ENCODE measurements at regions not wholly inside any gene's neighbourhood (a gene's known extent, or its start where the extent isn't known, plus 50 kb on each side); places are given as distances from the start of the nearest gene placed in this dataset.

DNA sequence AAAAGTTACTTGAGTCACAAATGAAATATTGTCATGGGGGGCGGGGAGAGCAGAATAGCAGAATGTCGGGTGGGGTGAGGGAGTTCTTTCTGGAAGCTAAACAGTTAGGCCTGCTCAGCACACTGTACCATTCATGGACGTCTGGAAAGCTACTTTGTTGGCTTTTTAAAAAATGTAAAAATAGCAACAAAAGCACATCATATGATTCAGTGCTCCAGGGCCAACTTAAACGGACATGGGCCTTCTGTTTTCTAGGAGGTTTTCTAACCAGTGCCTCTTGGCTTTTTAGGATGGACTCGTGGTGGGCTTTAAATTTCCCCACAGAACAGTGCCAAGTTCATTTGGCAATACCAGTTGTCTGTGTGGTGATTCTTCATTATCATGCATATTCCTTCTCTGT is 57.4 kb upstream of the CLCN4 start:
- 50 to 82% (median 67%) methylated on average over 5 of the region's 5 CpGs for WGBS, 3 donors
- H3K27me3 ChIP-seq (ENCODE audit: control insufficient read depth in 3 of 3, insufficient read depth in 3 of 3, low read length in 3 of 3) = no peaks in the 10 kb centered on the region
- DNase-seq = no peak
- H3K27ac ChIP-seq (ENCODE audit: low read depth in 1 of 3, low read length in 2 of 3) = peak overlapping the region in 1 of 3 donors; percentile 82
- H3K4me3 ChIP-seq (ENCODE audit: low read depth in 1 of 3, low read length in 3 of 3) = no peak overlapping the region
- H3K36me3 ChIP-seq (ENCODE audit: control insufficient read depth in 3 of 3, insufficient read depth in 2 of 3, low read depth in 1 of 3, low read length in 3 of 3) = peaks cover 0 to 11% (median 0%) of the 10 kb centered on the region in 3 donors
- H3K9me3 ChIP-seq (ENCODE audit: control insufficient read depth in 2 of 2, insufficient read depth in 1 of 2, low read depth in 1 of 2, low read length in 1 of 2) = peaks cover 0 to 4% of the 10 kb centered on the region in 2 donors
- no peak for FAIRE-seq
- H3K4me1 ChIP-seq (ENCODE audit: control insufficient read depth in 3 of 3, insufficient read depth in 2 of 3, low read depth in 1 of 3, low read length in 2 of 3) = no peaks in the 10 kb centered on the region

DNA sequence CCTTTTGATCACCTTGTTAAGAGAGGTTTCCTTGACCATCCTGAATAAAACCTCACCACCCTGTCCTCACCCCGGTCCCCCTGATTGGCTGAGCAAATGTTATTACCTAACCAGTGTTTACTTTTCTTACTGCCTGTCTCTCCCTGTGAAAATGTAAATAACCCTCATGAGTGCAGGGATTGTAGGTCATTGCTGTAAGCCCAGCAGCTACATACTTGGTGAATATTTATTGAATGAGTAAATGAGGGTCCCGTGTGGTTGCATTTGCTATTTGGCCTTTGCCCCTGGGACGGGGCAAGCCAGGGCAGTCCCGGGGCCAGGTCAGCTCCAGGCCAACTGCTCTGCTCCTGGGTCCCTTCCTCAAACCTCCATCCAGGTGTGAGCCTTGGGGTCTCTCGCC is 55.5 kb upstream of the CLCN4 start:
- 75 to 77% (median 77%) methylated on average over 5 of the region's 5 CpGs for WGBS, 3 donors
- H3K36me3 ChIP-seq (ENCODE audit: control insufficient read depth in 3 of 3, insufficient read depth in 2 of 3, low read depth in 1 of 3, low read length in 3 of 3) = peaks cover 0 to 11% (median 0%) of the 10 kb centered on the region in 3 donors
- FAIRE-seq (no peak), DNase-seq (no peak)
- H3K9me3 ChIP-seq (ENCODE audit: control insufficient read depth in 2 of 2, insufficient read depth in 1 of 2, low read depth in 1 of 2, low read length in 1 of 2) = peaks cover 0 to 4% of the 10 kb centered on the region in 2 donors
- no peaks in the 10 kb centered on the region for H3K4me1 ChIP-seq (ENCODE audit: control insufficient read depth in 3 of 3, insufficient read depth in 2 of 3, low read depth in 1 of 3, low read length in 2 of 3)
- H3K27me3 ChIP-seq (ENCODE audit: control insufficient read depth in 3 of 3, insufficient read depth in 3 of 3, low read length in 3 of 3) = no peaks in the 10 kb centered on the region
- H3K4me3 ChIP-seq (ENCODE audit: low read depth in 1 of 3, low read length in 3 of 3) = no peak overlapping the region
- H3K27ac ChIP-seq (ENCODE audit: low read depth in 1 of 3, low read length in 2 of 3) = peak overlapping the region in 1 of 3 donors; percentile 72

DNA sequence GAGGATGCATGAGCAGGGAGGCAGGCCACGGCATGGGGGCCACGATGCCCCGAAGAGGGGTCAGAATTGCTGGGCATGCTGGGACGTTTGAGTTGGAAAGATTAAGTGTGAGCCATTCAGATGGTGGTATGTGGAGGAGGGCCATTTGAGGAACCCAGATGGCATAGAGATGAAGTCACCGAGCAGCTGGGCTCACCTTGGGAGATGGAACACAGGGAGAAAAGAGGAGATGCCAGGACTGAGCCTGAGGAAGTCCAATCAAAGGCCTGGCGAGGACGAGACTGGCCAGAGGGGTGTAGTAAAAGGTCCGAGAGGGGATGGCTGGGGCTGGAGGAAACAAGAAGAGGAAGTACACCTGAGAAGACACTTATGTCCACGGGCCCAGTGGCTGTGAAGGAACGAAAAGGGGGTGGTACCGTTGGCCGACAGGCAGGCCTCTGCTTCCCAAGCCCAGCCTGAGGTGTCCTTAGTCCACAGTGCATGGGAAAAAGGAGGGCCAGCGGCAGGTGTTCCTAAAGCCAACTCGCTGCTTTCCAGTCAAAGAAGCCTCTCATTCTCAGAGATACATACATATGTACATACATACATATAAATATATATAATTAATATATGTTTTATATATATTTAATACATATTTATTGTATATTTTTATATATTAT is 54.6 kb upstream of the CLCN4 start:
- Histone ChIP-seq H3K27me3 (ENCODE audit: control insufficient read depth in 3 of 3, insufficient read depth in 3 of 3, low read length in 3 of 3) (no peaks in the 10 kb centered on the region), H3K9me3 (ENCODE audit: control insufficient read depth in 2 of 2, insufficient read depth in 1 of 2, low read depth in 1 of 2, low read length in 1 of 2) (peaks cover 0 to 4% of the 10 kb centered on the region in 2 donors), H3K4me1 (ENCODE audit: control insufficient read depth in 3 of 3, insufficient read depth in 2 of 3, low read depth in 1 of 3, low read length in 2 of 3) (no peaks in the 10 kb centered on the region), H3K27ac (ENCODE audit: low read depth in 1 of 3, low read length in 2 of 3) (peak overlapping the region in 1 of 3 donors; percentile 64), H3K4me3 (ENCODE audit: low read depth in 1 of 3, low read length in 3 of 3) (no peak overlapping the region), H3K36me3 (ENCODE audit: control insufficient read depth in 3 of 3, insufficient read depth in 2 of 3, low read depth in 1 of 3, low read length in 3 of 3) (peaks cover 0 to 11% (median 0%) of the 10 kb centered on the region in 3 donors)
- FAIRE-seq (no peak), DNase-seq (no peak)
- 80 to 96% (median 92%) methylated on average over 14 of the region's 14 CpGs for WGBS, 3 donors

DNA sequence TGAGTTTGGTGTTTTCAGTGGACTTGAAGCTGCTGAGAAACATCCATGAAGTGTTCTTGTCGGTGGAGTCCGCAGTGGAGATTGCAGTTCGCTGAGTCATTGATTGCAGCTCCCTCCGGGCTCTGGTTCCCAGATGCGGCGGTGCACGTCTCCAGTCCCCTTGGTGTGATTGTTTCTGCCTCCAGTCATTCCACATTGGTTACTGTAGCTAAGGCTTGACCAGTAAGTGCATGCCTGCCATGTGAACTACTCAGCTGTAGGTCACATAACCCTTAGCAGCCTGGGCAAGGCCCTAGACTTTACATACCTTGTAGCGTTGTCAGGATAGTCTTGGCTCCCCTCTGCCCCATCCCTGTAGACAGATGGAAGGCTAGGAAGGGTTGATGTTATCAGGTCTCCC is 53.8 kb upstream of the CLCN4 start:
- WGBS, 3 donors = 90 to 92% (median 92%) methylated on average over 8 of the region's 8 CpGs
- H3K27ac ChIP-seq (ENCODE audit: low read depth in 1 of 3, low read length in 2 of 3) = peak overlapping the region in 1 of 3 donors; percentile 34
- no peak for FAIRE-seq

DNA sequence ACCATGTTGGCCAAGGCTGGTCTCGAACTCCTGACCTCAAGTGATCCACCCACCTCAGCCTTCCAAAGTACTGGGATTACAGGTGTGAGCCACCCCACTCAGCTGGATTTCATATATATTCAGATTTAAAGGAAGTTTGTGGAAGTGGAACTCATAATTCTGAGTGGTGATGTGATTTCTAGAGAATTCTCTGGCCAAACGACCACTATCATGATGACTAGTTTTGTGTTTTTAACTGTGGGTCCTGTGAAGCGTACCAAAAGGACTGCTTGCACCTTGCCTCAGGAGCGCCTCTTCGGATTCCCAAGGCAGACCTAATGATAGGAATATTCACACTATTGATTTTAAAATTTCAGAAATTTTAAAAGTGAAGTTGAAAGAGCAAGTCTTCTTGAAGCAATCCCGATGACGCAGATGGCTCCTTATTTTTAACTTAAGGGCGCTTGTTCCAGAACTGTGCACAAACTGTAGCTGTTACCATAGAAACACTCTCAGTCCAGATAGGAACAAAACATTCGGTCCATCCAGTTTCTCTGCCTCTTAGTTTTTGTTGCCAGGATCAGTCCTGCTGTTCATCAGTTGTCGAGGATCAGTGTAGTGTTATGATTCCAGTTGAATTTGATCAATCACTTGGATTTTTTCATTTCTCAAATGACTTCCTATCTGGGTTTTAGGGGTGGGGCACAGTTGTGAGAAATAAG is 51.7 kb upstream of the CLCN4 start:
- WGBS, 3 donors = 70 to 89% (median 82%) methylated on average over 10 of the region's 10 CpGs
- peak overlapping the region in 2 of 3 donors; percentile 11 to 91 for H3K27ac ChIP-seq (ENCODE audit: low read depth in 1 of 3, low read length in 2 of 3)
- DNase-seq (no peak), FAIRE-seq (no peak)
- H3K27me3 ChIP-seq (ENCODE audit: control insufficient read depth in 3 of 3, insufficient read depth in 3 of 3, low read length in 3 of 3) = no peaks in the 10 kb centered on the region
- H3K9me3 ChIP-seq (ENCODE audit: control insufficient read depth in 2 of 2, insufficient read depth in 1 of 2, low read depth in 1 of 2, low read length in 1 of 2) = peaks cover 0 to 4% of the 10 kb centered on the region in 2 donors
- peaks cover 0 to 10% (median 0%) of the 10 kb centered on the region in 3 donors for H3K36me3 ChIP-seq (ENCODE audit: control insufficient read depth in 3 of 3, insufficient read depth in 2 of 3, low read depth in 1 of 3, low read length in 3 of 3)
- no peak overlapping the region for H3K4me3 ChIP-seq (ENCODE audit: low read depth in 1 of 3, low read length in 3 of 3)
- no peaks in the 10 kb centered on the region for H3K4me1 ChIP-seq (ENCODE audit: control insufficient read depth in 3 of 3, insufficient read depth in 2 of 3, low read depth in 1 of 3, low read length in 2 of 3)

More for the DNA sequence above, 53.8 kb upstream of the CLCN4 start:
- Histone ChIP-seq H3K36me3 (ENCODE audit: control insufficient read depth in 3 of 3, insufficient read depth in 2 of 3, low read depth in 1 of 3, low read length in 3 of 3) (peaks cover 0 to 11% (median 0%) of the 10 kb centered on the region in 3 donors), H3K9me3 (ENCODE audit: control insufficient read depth in 2 of 2, insufficient read depth in 1 of 2, low read depth in 1 of 2, low read length in 1 of 2) (peaks cover 0 to 4% of the 10 kb centered on the region in 2 donors), H3K27me3 (ENCODE audit: control insufficient read depth in 3 of 3, insufficient read depth in 3 of 3, low read length in 3 of 3) (no peaks in the 10 kb centered on the region), H3K4me3 (ENCODE audit: low read depth in 1 of 3, low read length in 3 of 3) (no peak overlapping the region), H3K4me1 (ENCODE audit: control insufficient read depth in 3 of 3, insufficient read depth in 2 of 3, low read depth in 1 of 3, low read length in 2 of 3) (no peaks in the 10 kb centered on the region)
- DNase-seq = no peak

DNA sequence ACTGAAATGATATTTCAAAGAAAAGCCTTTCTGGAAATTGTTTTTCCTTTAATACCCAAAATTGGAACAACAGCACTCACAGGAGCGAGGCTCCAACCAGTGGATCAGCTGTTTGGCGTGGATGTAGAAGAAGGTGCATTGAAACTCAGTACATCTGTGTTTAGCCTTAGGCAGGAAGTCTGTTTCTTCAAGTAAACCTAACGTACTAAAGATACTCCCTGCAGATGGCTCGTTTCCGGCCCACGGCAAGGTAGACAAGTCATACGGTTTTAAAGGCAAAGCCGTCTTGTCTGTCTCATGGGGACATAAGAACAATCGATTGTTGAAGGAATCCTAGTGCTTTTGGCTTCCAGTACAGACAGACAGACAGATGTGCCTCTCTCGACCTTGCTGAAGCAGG is 50.0 kb upstream of the CLCN4 start:
- no peaks in the 10 kb centered on the region for H3K27me3 ChIP-seq (ENCODE audit: control insufficient read depth in 3 of 3, insufficient read depth in 3 of 3, low read length in 3 of 3)
- DNase-seq = peak in 1 of 2 donors; percentile 25
- peaks cover 0 to 5% (median 0%) of the 10 kb centered on the region in 3 donors for H3K36me3 ChIP-seq (ENCODE audit: control insufficient read depth in 3 of 3, insufficient read depth in 2 of 3, low read depth in 1 of 3, low read length in 3 of 3)
- H3K4me1 ChIP-seq (ENCODE audit: control insufficient read depth in 3 of 3, insufficient read depth in 2 of 3, low read depth in 1 of 3, low read length in 2 of 3) = no peaks in the 10 kb centered on the region
- no peaks in the 10 kb centered on the region for H3K9me3 ChIP-seq (ENCODE audit: control insufficient read depth in 2 of 2, insufficient read depth in 1 of 2, low read depth in 1 of 2, low read length in 1 of 2)
- H3K27ac ChIP-seq (ENCODE audit: low read depth in 1 of 3, low read length in 2 of 3) = peak overlapping the region in 2 of 3 donors; percentile 39 to 89
- WGBS, 3 donors = 59 to 86% (median 70%) methylated on average over 10 of the region's 10 CpGs
- H3K4me3 ChIP-seq (ENCODE audit: low read depth in 1 of 3, low read length in 3 of 3) = no peak overlapping the region
- FAIRE-seq = no peak
